ENCODE measurements at regions not wholly inside any gene's neighbourhood (a gene's known extent, or its start where the extent isn't known, plus 50 kb on each side); places are given as distances from the start of the nearest gene placed in this dataset.

- no peak for TF ChIP-seq E2F1 (CRISPR knock-in tag; IDR thresholded peaks at IDR 0.05)
Observed at GRCh38 chr10:4532467-4532866, 293.5 kb upstream of the AKR1E2 start (continued).

DNA sequence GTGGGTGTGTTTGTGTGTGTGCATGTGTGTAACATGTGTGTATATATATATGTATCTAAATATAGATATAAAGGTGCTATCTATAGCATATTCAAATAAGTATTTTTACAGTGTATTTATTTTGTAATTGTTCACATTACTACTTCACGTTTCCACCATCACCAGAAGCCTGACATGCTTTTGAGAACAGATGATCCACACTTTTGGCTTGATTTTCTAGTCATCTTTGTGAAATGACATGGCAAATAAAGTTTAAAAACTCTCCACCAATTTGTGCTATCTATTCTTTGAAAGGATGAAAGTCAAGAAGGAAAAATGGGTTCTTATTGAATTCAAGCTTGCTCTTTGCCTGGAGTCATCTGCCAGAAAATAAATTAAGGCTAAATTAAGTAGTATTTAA lies 294.0 kb upstream of the AKR1E2 start:
- ATAC-seq (no peak), DNase-seq (ENCODE audit: low spot score) (no peak)
- POLR2A ChIA-PET, result no interaction called here
- peaks cover 11% of the 10 kb centered on the region for H3K9me3 Mint-ChIP-seq
- no peaks in the 10 kb centered on the region for H3K27me3 Mint-ChIP-seq (ENCODE audit: low read depth)
- no peak overlapping the region for H3K27ac Mint-ChIP-seq
- no peak overlapping the region for H3K4me3 Mint-ChIP-seq
- no peak for TF ChIP-seq ATF6 (CRISPR knock-in tag; IDR thresholded peaks at IDR 0.05)
- TF ChIP-seq ATF1 (CRISPR knock-in tag; IDR thresholded peaks at IDR 0.05), result no peak
- TF ChIP-seq, protein P1, sequence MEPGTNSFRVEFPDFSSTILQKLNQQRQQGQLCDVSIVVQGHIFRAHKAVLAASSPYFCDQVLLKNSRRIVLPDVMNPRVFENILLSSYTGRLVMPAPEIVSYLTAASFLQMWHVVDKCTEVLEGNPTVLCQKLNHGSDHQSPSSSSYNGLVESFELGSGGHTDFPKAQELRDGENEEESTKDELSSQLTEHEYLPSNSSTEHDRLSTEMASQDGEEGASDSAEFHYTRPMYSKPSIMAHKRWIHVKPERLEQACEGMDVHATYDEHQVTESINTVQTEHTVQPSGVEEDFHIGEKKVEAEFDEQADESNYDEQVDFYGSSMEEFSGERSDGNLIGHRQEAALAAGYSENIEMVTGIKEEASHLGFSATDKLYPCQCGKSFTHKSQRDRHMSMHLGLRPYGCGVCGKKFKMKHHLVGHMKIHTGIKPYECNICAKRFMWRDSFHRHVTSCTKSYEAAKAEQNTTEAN (CRISPR knock-in tag; IDR thresholded peaks at IDR 0.05), result no peak
- TF ChIP-seq NFE2L1 (CRISPR knock-in tag; IDR thresholded peaks at IDR 0.05), result no peak
- H3K4me1 Mint-ChIP-seq, result no peaks in the 10 kb centered on the region
- CTCF ChIA-PET, result no interaction called here
- no peaks in the 10 kb centered on the region for H3K36me3 Mint-ChIP-seq

- DNase-seq (ENCODE audit: low spot score) (no peak), ATAC-seq (no peak)
- H3K27me3 Mint-ChIP-seq (ENCODE audit: low read depth), result no peaks in the 10 kb centered on the region
- no peaks in the 10 kb centered on the region for H3K9me3 Mint-ChIP-seq
- H3K4me3 Mint-ChIP-seq, result no peak overlapping the region
- no peak overlapping the region for H3K27ac Mint-ChIP-seq
- POLR2A ChIA-PET, result interaction anchor here (0.7 kb wide), 1 partner anchor 879 kb away, joined by 3 read pairs; no protein-coding TSS in a partner anchor
- no peaks in the 10 kb centered on the region for H3K36me3 Mint-ChIP-seq
- no peaks in the 10 kb centered on the region for H3K4me1 Mint-ChIP-seq
- CTCF ChIA-PET, result no interaction called here
- TF ChIP-seq TP53 (CRISPR knock-in tag; IDR thresholded peaks at IDR 0.05) (no peak), NR2C2 (CRISPR knock-in tag; IDR thresholded peaks at IDR 0.05) (no peak), CTCF (IDR thresholded peaks at IDR 0.05) (no peak), TEAD4 (CRISPR knock-in tag; IDR thresholded peaks at IDR 0.05) (no peak), ZNF121 (CRISPR knock-in tag; IDR thresholded peaks at IDR 0.05) (no peak), ZNF219 (CRISPR knock-in tag; IDR thresholded peaks at IDR 0.05; ENCODE audit: borderline replicate concordance) (no peak), MLX (CRISPR knock-in tag; IDR thresholded peaks at IDR 0.05) (no peak), ZNF423 (CRISPR knock-in tag; IDR thresholded peaks at IDR 0.05) (no peak), RELA (CRISPR knock-in tag; IDR thresholded peaks at IDR 0.05; ENCODE audit: borderline replicate concordance) (no peak), TCF7 (CRISPR knock-in tag; IDR thresholded peaks at IDR 0.05; ENCODE audit: low read depth) (no peak), PRDM15 (CRISPR knock-in tag; IDR thresholded peaks at IDR 0.05) (no peak), ELF4 (CRISPR knock-in tag; IDR thresholded peaks at IDR 0.05; ENCODE audit: low read depth) (no peak)
- TF ChIP-seq, protein P2, sequence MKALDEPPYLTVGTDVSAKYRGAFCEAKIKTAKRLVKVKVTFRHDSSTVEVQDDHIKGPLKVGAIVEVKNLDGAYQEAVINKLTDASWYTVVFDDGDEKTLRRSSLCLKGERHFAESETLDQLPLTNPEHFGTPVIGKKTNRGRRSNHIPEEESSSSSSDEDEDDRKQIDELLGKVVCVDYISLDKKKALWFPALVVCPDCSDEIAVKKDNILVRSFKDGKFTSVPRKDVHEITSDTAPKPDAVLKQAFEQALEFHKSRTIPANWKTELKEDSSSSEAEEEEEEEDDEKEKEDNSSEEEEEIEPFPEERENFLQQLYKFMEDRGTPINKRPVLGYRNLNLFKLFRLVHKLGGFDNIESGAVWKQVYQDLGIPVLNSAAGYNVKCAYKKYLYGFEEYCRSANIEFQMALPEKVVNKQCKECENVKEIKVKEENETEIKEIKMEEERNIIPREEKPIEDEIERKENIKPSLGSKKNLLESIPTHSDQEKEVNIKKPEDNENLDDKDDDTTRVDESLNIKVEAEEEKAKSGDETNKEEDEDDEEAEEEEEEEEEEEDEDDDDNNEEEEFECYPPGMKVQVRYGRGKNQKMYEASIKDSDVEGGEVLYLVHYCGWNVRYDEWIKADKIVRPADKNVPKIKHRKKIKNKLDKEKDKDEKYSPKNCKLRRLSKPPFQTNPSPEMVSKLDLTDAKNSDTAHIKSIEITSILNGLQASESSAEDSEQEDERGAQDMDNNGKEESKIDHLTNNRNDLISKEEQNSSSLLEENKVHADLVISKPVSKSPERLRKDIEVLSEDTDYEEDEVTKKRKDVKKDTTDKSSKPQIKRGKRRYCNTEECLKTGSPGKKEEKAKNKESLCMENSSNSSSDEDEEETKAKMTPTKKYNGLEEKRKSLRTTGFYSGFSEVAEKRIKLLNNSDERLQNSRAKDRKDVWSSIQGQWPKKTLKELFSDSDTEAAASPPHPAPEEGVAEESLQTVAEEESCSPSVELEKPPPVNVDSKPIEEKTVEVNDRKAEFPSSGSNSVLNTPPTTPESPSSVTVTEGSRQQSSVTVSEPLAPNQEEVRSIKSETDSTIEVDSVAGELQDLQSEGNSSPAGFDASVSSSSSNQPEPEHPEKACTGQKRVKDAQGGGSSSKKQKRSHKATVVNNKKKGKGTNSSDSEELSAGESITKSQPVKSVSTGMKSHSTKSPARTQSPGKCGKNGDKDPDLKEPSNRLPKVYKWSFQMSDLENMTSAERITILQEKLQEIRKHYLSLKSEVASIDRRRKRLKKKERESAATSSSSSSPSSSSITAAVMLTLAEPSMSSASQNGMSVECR (CRISPR knock-in tag; IDR thresholded peaks at IDR 0.05; ENCODE audit: borderline replicate concordance), result no peak
- TF ChIP-seq, protein P3, sequence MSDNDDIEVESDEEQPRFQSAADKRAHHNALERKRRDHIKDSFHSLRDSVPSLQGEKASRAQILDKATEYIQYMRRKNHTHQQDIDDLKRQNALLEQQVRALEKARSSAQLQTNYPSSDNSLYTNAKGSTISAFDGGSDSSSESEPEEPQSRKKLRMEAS (CRISPR knock-in tag; IDR thresholded peaks at IDR 0.05), result no peak
Observed at GRCh38 chr10:4529266-4529665, 296.7 kb upstream of the AKR1E2 start.
